SK-N-SH treated with all-trans-retinoic acid at 6 μM for 48 hours (cell line): ENCODE measurements at regions not wholly inside any gene's neighbourhood (a gene's known extent, or its start where the extent isn't known, plus 50 kb on each side); places are given as distances from the start of the nearest gene placed in this dataset.

ENCODE experiments used
- ATAC-seq: fragments of 200-7000 bp; cut with Tn5 transposase; 3 replicates; pipeline ENCODE4 v1.9.1; 2020; ENCODE audit warnings: mild to moderate bottlenecking, moderate library complexity
- ARNTL ChIP-seq: fragments of 450-650 bp; formaldehyde crosslinking; IDR thresholded peaks from 2 replicates; pipeline ENCODE4 v1.5.0; 2020; ENCODE audit warnings: low read depth, mild to moderate bottlenecking, moderate library complexity, borderline replicate concordance
- BACH2 ChIP-seq: fragments of 250-450 bp; sonication (Bioruptor Pico); IDR thresholded peaks from 2 replicates; pipeline ENCODE4 v1.9.0; 2021; ENCODE audit warnings: mild to moderate bottlenecking, borderline replicate concordance
- CSDC2 ChIP-seq: fragments of 250-450 bp; sonication (Bioruptor Pico); IDR thresholded peaks from 2 replicates; pipeline ENCODE4 v1.5.0; 2020; ENCODE audit warnings: mild to moderate bottlenecking, moderate library complexity
- CSRNP3 ChIP-seq: fragments of 250-450 bp; sonication (Bioruptor Pico); IDR thresholded peaks from 2 replicates; pipeline ENCODE4 v1.5.1; 2021; ENCODE audit warnings: mild to moderate bottlenecking, moderate library complexity
- ESRRG ChIP-seq: fragments of 250-450 bp; sonication (Bioruptor Pico); IDR thresholded peaks from 2 replicates; pipeline ENCODE4 v1.6.1; 2021; ENCODE audit warnings: mild to moderate bottlenecking
- GLIS3 ChIP-seq: fragments of 250-450 bp; sonication (Bioruptor Pico); IDR thresholded peaks from 2 replicates; pipeline ENCODE4 v1.5.0; 2020; ENCODE audit warnings: mild to moderate bottlenecking, moderate library complexity
- ISL1 ChIP-seq: fragments of 250-450 bp; sonication (Bioruptor Pico); IDR thresholded peaks from 2 replicates; pipeline ENCODE4 v2.1.2; 2022; ENCODE audit warnings: mild to moderate bottlenecking, moderate library complexity
- OSR1 ChIP-seq: fragments of 250-450 bp; sonication (Bioruptor Pico); IDR thresholded peaks from 2 replicates; pipeline ENCODE4 v1.8.0; 2022; ENCODE audit warnings: moderate library complexity, mild to moderate bottlenecking, inconsistent platforms
- PATZ1 ChIP-seq: fragments of 250-450 bp; sonication (Bioruptor Pico); IDR thresholded peaks from 2 replicates; pipeline ENCODE4 v1.8.0; 2020; ENCODE audit warnings: mild to moderate bottlenecking, moderate library complexity, borderline replicate concordance
- POU6F1 ChIP-seq: fragments of 250-450 bp; sonication (Bioruptor Pico); IDR thresholded peaks from 2 replicates; pipeline ENCODE4 v1.8.0; 2021; ENCODE audit warnings: low read depth, mild to moderate bottlenecking, moderate library complexity, borderline replicate concordance
- PPARA ChIP-seq: fragments of 250-450 bp; sonication (Bioruptor Pico); IDR thresholded peaks from 2 replicates; pipeline ENCODE4 v1.5.0; 2020; ENCODE audit warnings: mild to moderate bottlenecking, borderline replicate concordance
- RARB ChIP-seq: fragments of 250-450 bp; sonication (Bioruptor Pico); IDR thresholded peaks from 2 replicates; pipeline ENCODE4 v1.8.0; 2021; ENCODE audit warnings: mild to moderate bottlenecking, moderate library complexity
- SNAI2 ChIP-seq: fragments of 250-450 bp; sonication (Bioruptor Pico); IDR thresholded peaks from 2 replicates; pipeline ENCODE4 v1.5.0; 2020; ENCODE audit warnings: mild to moderate bottlenecking, moderate library complexity
- TCF4 ChIP-seq: fragments of 250-450 bp; sonication (Bioruptor Pico); IDR thresholded peaks from 2 replicates; pipeline ENCODE4 v1.8.0; 2021; ENCODE audit warnings: mild to moderate bottlenecking, moderate library complexity, borderline replicate concordance
- TOX ChIP-seq: fragments of 250-450 bp; sonication (Bioruptor Pico); IDR thresholded peaks from 2 replicates; pipeline ENCODE4 v1.8.0; 2021; ENCODE audit warnings: mild to moderate bottlenecking, moderate library complexity, borderline replicate concordance
- TSHZ2 ChIP-seq: fragments of 250-450 bp; sonication (Bioruptor Pico); IDR thresholded peaks from 2 replicates; pipeline ENCODE4 v1.5.0; 2020; ENCODE audit warnings: mild to moderate bottlenecking, moderate library complexity
- ZC3H10 ChIP-seq: fragments of 250-450 bp; sonication (Bioruptor Pico); IDR thresholded peaks from 2 replicates; pipeline ENCODE4 v1.5.1; 2021; ENCODE audit warnings: mild to moderate bottlenecking, moderate library complexity
- ZFP3 ChIP-seq: fragments of 250-450 bp; sonication (Bioruptor Pico); IDR thresholded peaks from 2 replicates; pipeline ENCODE4 v1.5.0; 2020; ENCODE audit warnings: mild to moderate bottlenecking, moderate library complexity
- ZFP30 ChIP-seq: fragments of 450-650 bp; formaldehyde crosslinking; IDR thresholded peaks from 2 replicates; pipeline ENCODE4 v1.5.0; 2022; ENCODE audit warnings: mild to moderate bottlenecking, moderate library complexity
- ZNF565 ChIP-seq: fragments of 450-650 bp; formaldehyde crosslinking; conservative IDR thresholded peaks from 2 replicates; pipeline ENCODE4 v1.5.0; 2020; ENCODE audit warnings: low read depth, mild to moderate bottlenecking, moderate library complexity
- ZNF70 ChIP-seq: fragments of 450-650 bp; formaldehyde crosslinking; IDR thresholded peaks from 2 replicates; pipeline ENCODE4 v1.5.0; 2020; ENCODE audit warnings: mild to moderate bottlenecking, moderate library complexity
- ZNF8 ChIP-seq: fragments of 450-650 bp; formaldehyde crosslinking; IDR thresholded peaks from 2 replicates; pipeline ENCODE4 v1.5.0; 2020; ENCODE audit warnings: mild to moderate bottlenecking, moderate library complexity

- ATAC-seq, result no peak
- TF ChIP-seq TCF4, result no peak
- TF ChIP-seq TOX, result no peak
- no peak for TF ChIP-seq ZFP3 (CRISPR knock-in tag)
- TF ChIP-seq GLIS3 (CRISPR knock-in tag), result no peak
- TF ChIP-seq ZFP30 (CRISPR knock-in tag), result no peak
- no peak for TF ChIP-seq CSDC2 (CRISPR knock-in tag)
- no peak for TF ChIP-seq ZC3H10 (CRISPR knock-in tag)
- TF ChIP-seq ISL1, result no peak
- TF ChIP-seq SNAI2 (CRISPR knock-in tag), result no peak
- TF ChIP-seq PATZ1 (CRISPR knock-in tag), result no peak
- TF ChIP-seq POU6F1 (CRISPR knock-in tag), result no peak
- no peak for TF ChIP-seq OSR1 (CRISPR knock-in tag)
- TF ChIP-seq CSRNP3, result no peak
These were observed 418.9 kb downstream of the EPHA4 start for GRCh38 chr2:221153226-221153625.

- TF ChIP-seq TSHZ2 (CRISPR knock-in tag) (no peak), ZC3H10 (CRISPR knock-in tag) (no peak), PATZ1 (CRISPR knock-in tag) (no peak), TCF4 (no peak), ZNF70 (CRISPR knock-in tag) (no peak), ZFP3 (CRISPR knock-in tag) (no peak), CSDC2 (CRISPR knock-in tag) (no peak), TOX (no peak), RARB (CRISPR knock-in tag) (no peak), PPARA (CRISPR knock-in tag) (no peak), SNAI2 (CRISPR knock-in tag) (no peak), ZNF565 (CRISPR knock-in tag) (no peak), POU6F1 (CRISPR knock-in tag) (no peak), ESRRG (no peak), CSRNP3 (no peak), GLIS3 (CRISPR knock-in tag) (no peak), BACH2 (no peak), OSR1 (CRISPR knock-in tag) (no peak), ARNTL (CRISPR knock-in tag) (no peak), ZNF8 (CRISPR knock-in tag) (no peak)
- no peak for ATAC-seq
These were observed 417.9 kb downstream of the EPHA4 start for GRCh38 chr2:221154176-221154575.
